MM.1S (cell line): ENCODE measurements at regions not wholly inside any gene's neighbourhood (a gene's known extent, or its start where the extent isn't known, plus 50 kb on each side); places are given as distances from the start of the nearest gene placed in this dataset.

Source experiments
- CTCF ChIP-seq: fragments of 300-600 bp; sonication (generic); IDR thresholded peaks from 2 replicates; pipeline ENCODE4 v1.5.1; 2016; ENCODE audit warnings: antibody characterized with exemption, low read length, mixed read lengths
- EZH2 ChIP-seq: fragments of 300-600 bp; sonication (generic); optimal IDR thresholded peaks from 2 replicates; pipeline ENCODE3; 2017; ENCODE audit warnings: low read depth, mild to moderate bottlenecking, antibody characterized with exemption, low read length, mixed read lengths
- EZH2phosphoT487 ChIP-seq: fragments of 300-600 bp; sonication (generic); IDR thresholded peaks from 2 replicates; pipeline ENCODE4 v1.6.1; 2018; ENCODE audit warnings: antibody characterized with exemption, low read length

- TF ChIP-seq EZH2 (no peak), CTCF (no peak), EZH2phosphoT487 (no peak)
Measured at GRCh38 chr6:120924214-120924613, 410.1 kb downstream of the TBC1D32 start.
